ENCODE measurements at regions not wholly inside any gene's neighbourhood (a gene's known extent, or its start where the extent isn't known, plus 50 kb on each side); places are given as distances from the start of the nearest gene placed in this dataset.

GRCh38 chr3:168850109-168850508, 754.4 kb upstream of the GOLIM4 start:
- no peak for TF ChIP-seq TCF12 (IDR thresholded peaks at IDR 0.05; ENCODE audit: low read depth)
- no peak for TF ChIP-seq EP300 (IDR thresholded peaks at IDR 0.05; ENCODE audit: borderline replicate concordance)
- no peak for TF ChIP-seq EGR1 (IDR thresholded peaks at IDR 0.05)
- TF ChIP-seq FOXM1 (IDR thresholded peaks at IDR 0.05; ENCODE audit: borderline replicate concordance, low read depth) = no peak
- TF ChIP-seq USF1 (IDR thresholded peaks at IDR 0.05) = no peak
- TF ChIP-seq YY1 (IDR thresholded peaks at IDR 0.05; ENCODE audit: low read depth) = no peak
- TF ChIP-seq MAX (IDR thresholded peaks at IDR 0.05) = no peak
- TF ChIP-seq TEAD4 (IDR thresholded peaks at IDR 0.05) = no peak
- TF ChIP-seq TAF1 (IDR thresholded peaks at IDR 0.05; ENCODE audit: low read depth) = no peak
- TF ChIP-seq NFIC (IDR thresholded peaks at IDR 0.05) = no peak
- TF ChIP-seq REST (IDR thresholded peaks at IDR 0.05; ENCODE audit: low read depth) = no peak
- no peak for TF ChIP-seq RAD21 (IDR thresholded peaks at IDR 0.05; ENCODE audit: low read depth)
- TF ChIP-seq CREB1 (IDR thresholded peaks at IDR 0.05; ENCODE audit: low read depth) = no peak
- no peak for TF ChIP-seq CEBPB (IDR thresholded peaks at IDR 0.05)
